GM10248 (cell line): ENCODE measurements at regions not wholly inside any gene's neighbourhood (a gene's known extent, or its start where the extent isn't known, plus 50 kb on each side); places are given as distances from the start of the nearest gene placed in this dataset.
"Not testable (repeated sequence)": the region's sequence is repeated elsewhere in the genome, so short reads cannot be mapped to it uniquely, and the experiment has no call there.

Experiments used
- CTCF ChIA-PET: fragments of 300-600 bp; sonication (Branson Sonifier 250); formaldehyde crosslinking; extraction: SDS; loops from one replicate; lab custom pipeline; 2021; ENCODE audit warnings: antibody characterized with exemption; lab: Yijun Ruan, JAX
- POLR2A ChIA-PET: fragments of 350-650 bp; sonication (Branson Sonifier 250); formaldehyde crosslinking; extraction: SDS; loops from one replicate; lab custom pipeline; 2020; ENCODE audit warnings: antibody characterized with exemption; lab: Yijun Ruan, JAX
- DNase-seq: peaks from one replicate; pipeline ENCODE4 v3.0.0; 2012; ENCODE audit errors: extremely low spot score
- TF ChIP-seq, protein P1 (sequence below): IDR thresholded peaks from 2 replicates; pipeline ENCODE4 v1.5.1; 2012; ENCODE audit warnings: mild to moderate bottlenecking, low read depth; ENCODE audit errors: extremely low read depth, missing control alignments, control extremely low read depth

DNA sequence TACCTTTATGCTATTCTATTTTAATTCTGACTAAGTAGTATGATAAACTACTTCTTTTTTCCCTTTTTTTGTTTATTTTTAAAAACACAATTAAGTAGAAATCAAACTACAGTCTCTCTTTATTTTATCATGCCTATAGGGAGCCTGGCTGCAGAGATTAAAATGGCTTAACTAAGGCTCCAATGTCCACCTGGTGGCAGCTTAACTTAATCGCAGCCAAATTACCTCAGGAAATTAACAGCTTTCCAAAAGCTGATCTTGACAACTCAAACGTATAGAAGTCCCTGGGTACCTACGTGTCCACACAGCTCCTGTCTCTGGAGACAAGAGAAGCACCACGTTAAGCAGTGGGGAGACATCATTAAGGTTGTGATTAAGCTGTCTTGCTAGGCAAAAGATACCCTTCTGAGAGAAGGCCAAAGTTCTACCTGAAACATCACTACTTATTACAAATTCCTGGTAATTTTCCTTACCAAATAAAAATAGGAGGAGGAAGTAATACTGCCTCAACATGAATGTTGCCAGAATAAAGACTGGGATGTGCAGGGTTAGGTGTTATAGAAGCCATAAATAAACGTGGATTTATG, 63.2 kb upstream of the SNX19 start:
- ChIA-PET CTCF (interaction anchor here (0.9 to 3.1 kb wide), 3 partner anchors 11 to 18 kb away, joined by 3 to 12 read pairs (median 3); no protein-coding TSS in a partner anchor), POLR2A (no interaction called here)
- TF ChIP-seq, protein P1, sequence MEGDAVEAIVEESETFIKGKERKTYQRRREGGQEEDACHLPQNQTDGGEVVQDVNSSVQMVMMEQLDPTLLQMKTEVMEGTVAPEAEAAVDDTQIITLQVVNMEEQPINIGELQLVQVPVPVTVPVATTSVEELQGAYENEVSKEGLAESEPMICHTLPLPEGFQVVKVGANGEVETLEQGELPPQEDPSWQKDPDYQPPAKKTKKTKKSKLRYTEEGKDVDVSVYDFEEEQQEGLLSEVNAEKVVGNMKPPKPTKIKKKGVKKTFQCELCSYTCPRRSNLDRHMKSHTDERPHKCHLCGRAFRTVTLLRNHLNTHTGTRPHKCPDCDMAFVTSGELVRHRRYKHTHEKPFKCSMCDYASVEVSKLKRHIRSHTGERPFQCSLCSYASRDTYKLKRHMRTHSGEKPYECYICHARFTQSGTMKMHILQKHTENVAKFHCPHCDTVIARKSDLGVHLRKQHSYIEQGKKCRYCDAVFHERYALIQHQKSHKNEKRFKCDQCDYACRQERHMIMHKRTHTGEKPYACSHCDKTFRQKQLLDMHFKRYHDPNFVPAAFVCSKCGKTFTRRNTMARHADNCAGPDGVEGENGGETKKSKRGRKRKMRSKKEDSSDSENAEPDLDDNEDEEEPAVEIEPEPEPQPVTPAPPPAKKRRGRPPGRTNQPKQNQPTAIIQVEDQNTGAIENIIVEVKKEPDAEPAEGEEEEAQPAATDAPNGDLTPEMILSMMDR: peak; percentile 24

GRCh38 chr11:130980071-130980862, 64.0 kb upstream of the SNX19 start:
- ChIA-PET CTCF (interaction anchor here (0.9 to 3.1 kb wide), 2 partner anchors 13 to 17 kb away, joined by 3 to 12 read pairs; no protein-coding TSS in a partner anchor), POLR2A (no interaction called here)
- no peak for DNase-seq
- TF ChIP-seq, protein P1: no peak

More for the DNA sequence above, 63.2 kb upstream of the SNX19 start:
- DNase-seq: no peak

DNA sequence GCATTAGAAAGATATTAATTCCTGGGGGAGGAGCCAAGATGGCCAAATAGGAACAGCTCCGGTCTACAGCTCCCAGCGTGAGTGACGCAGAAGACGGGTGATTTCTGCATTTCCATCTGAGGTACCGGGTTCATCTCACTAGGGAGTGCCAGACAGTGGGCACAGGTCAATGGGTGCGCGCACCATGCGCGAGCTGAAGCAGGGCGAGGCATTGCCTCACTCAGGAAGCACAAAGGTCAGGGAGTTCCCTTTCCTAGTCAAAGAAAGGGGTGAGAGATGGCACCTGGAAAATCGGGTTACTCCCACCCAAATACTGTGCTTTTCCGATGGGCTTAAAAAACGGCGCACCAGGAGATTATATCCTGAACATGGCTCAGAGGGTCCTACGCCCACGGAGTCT, 68.0 kb upstream of the SNX19 start:
- CTCF ChIA-PET, POLR2A ChIA-PET, DNase-seq: not testable (repeated sequence)

- TF ChIP-seq, protein P1: no peak
- DNase-seq: no peak
- ChIA-PET POLR2A (no interaction called here), CTCF (interaction anchor here (1.5 to 2.7 kb wide), 2 partner anchors 9 to 12 kb away, joined by 3 to 12 read pairs; no protein-coding TSS in a partner anchor)
Observed at GRCh38 chr11:130992788-130993187, 76.5 kb upstream of the SNX19 start.

GRCh38 chr11:130994043-130994442, 77.8 kb upstream of the SNX19 start:
- CTCF ChIA-PET: interaction anchor here (0.7 to 2.7 kb wide), 3 partner anchors 8 to 14 kb away, joined by 3 to 12 read pairs (median 3); no protein-coding TSS in a partner anchor
- DNase-seq: no peak
- POLR2A ChIA-PET: no interaction called here
- TF ChIP-seq, protein P1: no peak

DNA sequence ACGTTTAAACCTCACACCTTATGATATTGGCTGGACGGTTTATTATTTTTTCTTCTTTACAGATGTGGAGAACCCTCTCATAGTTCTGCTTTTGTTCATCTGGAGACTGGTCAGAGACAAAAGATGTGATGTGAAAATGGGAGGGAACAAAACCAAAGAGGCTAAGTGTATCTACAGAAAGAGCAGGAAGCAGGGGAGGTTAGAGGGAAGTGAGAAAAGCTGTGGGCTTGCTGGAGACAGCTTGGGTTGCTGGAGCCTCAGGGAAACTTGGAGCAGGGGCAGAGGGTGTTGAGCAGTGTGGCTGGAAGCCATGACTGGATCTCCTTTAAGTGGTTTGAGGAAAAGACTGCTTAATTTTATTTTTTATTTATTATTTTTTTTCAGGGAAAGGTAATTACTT, 79.0 kb upstream of the SNX19 start:
- no peak for DNase-seq
- CTCF ChIA-PET: no interaction called here
- POLR2A ChIA-PET: no interaction called here
- TF ChIP-seq, protein P1: no peak

- POLR2A ChIA-PET: no interaction called here
- no peak for DNase-seq
- CTCF ChIA-PET: interaction anchor here (1.2 kb wide), 1 partner anchor 18 kb away, joined by 3 read pairs; no protein-coding TSS in a partner anchor
- TF ChIP-seq, protein P1: no peak
Observed at GRCh38 chr11:130997278-130997677, 81.0 kb upstream of the SNX19 start.
